Endothelial cell of umbilical vein (primary cell): ENCODE measurements at regions not wholly inside any gene's neighbourhood (a gene's known extent, or its start where the extent isn't known, plus 50 kb on each side); places are given as distances from the start of the nearest gene placed in this dataset.

Experiments
- EZH2 ChIP-seq: IDR thresholded peaks from 2 replicates; pipeline ENCODE4 v1.6.1; 2012; ENCODE audit warnings: borderline replicate concordance, low read depth, mild to moderate bottlenecking, moderate library complexity, low read length, inconsistent platforms; ENCODE audit not compliant: severe bottlenecking
- FOS ChIP-seq: IDR thresholded peaks from 2 replicates; pipeline ENCODE4 v1.6.1; 2011; ENCODE audit warnings: mild to moderate bottlenecking, low read length, moderate library complexity, borderline replicate concordance; ENCODE audit not compliant: insufficient read depth
- POLR2A ChIP-seq: IDR thresholded peaks from 2 replicates; pipeline ENCODE4 v1.6.1; 2012; ENCODE audit warnings: low read depth, mild to moderate bottlenecking, control low read depth, low read length
- POLR2AphosphoS5 ChIP-seq: IDR thresholded peaks from 2 replicates; pipeline ENCODE4 v1.6.1; 2012; ENCODE audit warnings: low read depth, mild to moderate bottlenecking, control low read depth, low read length, moderate library complexity; ENCODE audit not compliant: insufficient read depth
- TF ChIP-seq, protein P1 (sequence below), 2 donors: IDR thresholded peaks; 1 replicate in 1 of 2; 2 replicates in 1 of 2; pipeline ENCODE4 v1.5.1; 2011; ENCODE audit warnings: low read length in 2 of 2, mild to moderate bottlenecking in 2 of 2, moderate library complexity in 2 of 2, control low read depth in 1 of 2, inconsistent platforms in 1 of 2, low read depth in 1 of 2; ENCODE audit not compliant: insufficient read depth in 1 of 2; ENCODE audit errors: extremely low read depth in 1 of 2
- TF ChIP-seq, protein P2 (sequence below): IDR thresholded peaks from 2 replicates; pipeline ENCODE4 v1.6.1; 2011; ENCODE audit not compliant: insufficient read depth, insufficient read length

DNA sequence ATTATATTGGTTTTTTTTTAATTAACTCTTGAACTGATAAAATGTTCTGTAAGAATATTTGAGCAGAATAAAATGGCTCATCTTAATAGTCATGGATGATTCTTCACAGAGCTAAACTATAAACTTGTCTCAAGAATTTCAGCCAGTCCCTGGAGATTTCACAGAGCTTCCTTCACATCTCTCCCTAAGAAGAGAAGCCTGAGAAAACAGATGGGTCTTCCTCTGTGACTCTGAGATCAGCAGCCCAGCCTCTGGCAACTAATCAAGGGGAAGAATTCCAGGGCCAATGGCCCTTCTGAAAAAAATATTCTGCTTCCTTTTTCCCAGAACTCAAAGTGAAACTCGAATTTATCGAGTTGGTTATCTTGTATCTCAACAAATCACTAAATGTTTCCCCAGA lies 122.2 kb upstream of the ITGA1 start:
- TF ChIP-seq, protein P1, sequence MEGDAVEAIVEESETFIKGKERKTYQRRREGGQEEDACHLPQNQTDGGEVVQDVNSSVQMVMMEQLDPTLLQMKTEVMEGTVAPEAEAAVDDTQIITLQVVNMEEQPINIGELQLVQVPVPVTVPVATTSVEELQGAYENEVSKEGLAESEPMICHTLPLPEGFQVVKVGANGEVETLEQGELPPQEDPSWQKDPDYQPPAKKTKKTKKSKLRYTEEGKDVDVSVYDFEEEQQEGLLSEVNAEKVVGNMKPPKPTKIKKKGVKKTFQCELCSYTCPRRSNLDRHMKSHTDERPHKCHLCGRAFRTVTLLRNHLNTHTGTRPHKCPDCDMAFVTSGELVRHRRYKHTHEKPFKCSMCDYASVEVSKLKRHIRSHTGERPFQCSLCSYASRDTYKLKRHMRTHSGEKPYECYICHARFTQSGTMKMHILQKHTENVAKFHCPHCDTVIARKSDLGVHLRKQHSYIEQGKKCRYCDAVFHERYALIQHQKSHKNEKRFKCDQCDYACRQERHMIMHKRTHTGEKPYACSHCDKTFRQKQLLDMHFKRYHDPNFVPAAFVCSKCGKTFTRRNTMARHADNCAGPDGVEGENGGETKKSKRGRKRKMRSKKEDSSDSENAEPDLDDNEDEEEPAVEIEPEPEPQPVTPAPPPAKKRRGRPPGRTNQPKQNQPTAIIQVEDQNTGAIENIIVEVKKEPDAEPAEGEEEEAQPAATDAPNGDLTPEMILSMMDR (IDR thresholded peaks at IDR 0.05; ENCODE audit: extremely low read depth in 1 of 2, insufficient read depth in 1 of 2, low read depth in 1 of 2, low read length in 2 of 2): no peak
- TF ChIP-seq POLR2A: no peak
- TF ChIP-seq FOS: no peak
- TF ChIP-seq EZH2: no peak
- TF ChIP-seq POLR2AphosphoS5: no peak
- TF ChIP-seq, protein P2, sequence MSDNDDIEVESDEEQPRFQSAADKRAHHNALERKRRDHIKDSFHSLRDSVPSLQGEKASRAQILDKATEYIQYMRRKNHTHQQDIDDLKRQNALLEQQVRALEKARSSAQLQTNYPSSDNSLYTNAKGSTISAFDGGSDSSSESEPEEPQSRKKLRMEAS: no peak
